Naive B cell (primary cell): ENCODE measurements at regions not wholly inside any gene's neighbourhood (a gene's known extent, or its start where the extent isn't known, plus 50 kb on each side); places are given as distances from the start of the nearest gene placed in this dataset.

Experiments used
- ATAC-seq, 2 donors: fragments of 150-1000 bp; cut with Tn5 transposase; 2 replicates each; pipeline ENCODE4 v1.10.0; 2021; ENCODE audit warnings: low read depth in 2 of 2, mild to moderate bottlenecking in 2 of 2, moderate library complexity in 2 of 2
- DNase-seq: peaks from one replicate; pipeline ENCODE4 v3.0.0; 2022
- H3K27ac Mint-ChIP-seq, 6 donors: one replicate each; pipeline ENCODE4 v1.8.0; 2020 to 2022; ENCODE audit warnings: mild to moderate bottlenecking in 6 of 6, mixed read lengths in 6 of 6, moderate library complexity in 5 of 6, inconsistent platforms in 2 of 6
- H3K27me3 Mint-ChIP-seq, 3 donors: one replicate each; pipeline ENCODE4 v1.8.0; 2021 to 2022; ENCODE audit warnings: mixed read lengths in 3 of 3, mild to moderate bottlenecking in 1 of 3
- H3K36me3 Mint-ChIP-seq, 2 donors: one replicate each; pipeline ENCODE4 v1.8.0; 2020 to 2022; ENCODE audit warnings: mixed read lengths in 2 of 2, inconsistent platforms in 1 of 2, mild to moderate bottlenecking in 1 of 2
- H3K4me1 Mint-ChIP-seq, 3 donors: one replicate each; pipeline ENCODE4 v1.8.0; 2020 to 2022; ENCODE audit warnings: mixed read lengths in 3 of 3, inconsistent platforms in 1 of 3, mild to moderate bottlenecking in 1 of 3, moderate library complexity in 1 of 3
- H3K4me3 Mint-ChIP-seq, 8 donors: one replicate each; pipeline ENCODE4 v1.8.0; 2020 to 2022; ENCODE audit warnings: mild to moderate bottlenecking in 8 of 8, mixed read lengths in 8 of 8, moderate library complexity in 8 of 8, inconsistent platforms in 2 of 8
- H3K9me3 Mint-ChIP-seq, 7 donors: one replicate each; pipeline ENCODE4 v1.8.0; 2020 to 2022; ENCODE audit warnings: mixed read lengths in 7 of 7, mild to moderate bottlenecking in 5 of 7, inconsistent platforms in 2 of 7, moderate library complexity in 1 of 7

GRCh38 chr14:71286126-71286525, 378.9 kb downstream of the PCNX1 start:
- H3K27ac Mint-ChIP-seq, result peak overlapping the region in 1 of 6 donors; percentile 40
- peaks cover 0 to 7% (median 4%) of the 10 kb centered on the region in 3 donors for H3K4me1 Mint-ChIP-seq
- no peak for DNase-seq
- peaks cover 5 to 9% of the 10 kb centered on the region in 2 donors for H3K36me3 Mint-ChIP-seq
- peaks cover 7 to 15% (median 8%) of the 10 kb centered on the region in 3 donors for H3K27me3 Mint-ChIP-seq
- ATAC-seq, result no peak
- H3K9me3 Mint-ChIP-seq, result peaks cover 4 to 13% (median 9%) of the 10 kb centered on the region in 7 donors
- H3K4me3 Mint-ChIP-seq, result no peak overlapping the region

DNA sequence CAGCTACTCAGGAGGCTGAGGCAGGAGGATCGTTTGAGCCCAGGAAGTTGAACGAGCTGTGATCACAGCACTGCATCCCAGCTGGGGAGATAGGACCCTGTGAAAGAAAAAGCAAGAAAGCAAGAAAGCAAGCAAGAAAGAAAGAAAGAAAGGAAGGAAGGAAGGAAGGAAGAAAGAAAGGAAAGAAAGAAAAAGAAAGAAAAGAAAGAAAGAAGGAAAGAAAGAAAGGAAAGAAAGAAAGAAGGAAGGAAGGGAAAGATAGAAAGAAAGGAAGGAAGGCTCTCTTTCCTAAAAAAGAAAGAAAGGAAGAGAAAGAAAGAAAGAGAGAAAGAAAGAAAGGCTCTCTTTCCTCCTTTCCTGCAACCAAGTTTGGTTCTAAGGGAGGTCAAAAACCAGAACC, 380.3 kb downstream of the PCNX1 start:
- ATAC-seq (no peak), DNase-seq (no peak)
- peaks cover 5 to 9% of the 10 kb centered on the region in 2 donors for H3K36me3 Mint-ChIP-seq
- peaks cover 7 to 15% (median 8%) of the 10 kb centered on the region in 3 donors for H3K27me3 Mint-ChIP-seq
- H3K27ac Mint-ChIP-seq, result no peak overlapping the region
- peaks cover 4 to 13% (median 9%) of the 10 kb centered on the region in 7 donors for H3K9me3 Mint-ChIP-seq
- peaks cover 0 to 7% (median 4%) of the 10 kb centered on the region in 3 donors for H3K4me1 Mint-ChIP-seq
- H3K4me3 Mint-ChIP-seq, result no peak overlapping the region

DNA sequence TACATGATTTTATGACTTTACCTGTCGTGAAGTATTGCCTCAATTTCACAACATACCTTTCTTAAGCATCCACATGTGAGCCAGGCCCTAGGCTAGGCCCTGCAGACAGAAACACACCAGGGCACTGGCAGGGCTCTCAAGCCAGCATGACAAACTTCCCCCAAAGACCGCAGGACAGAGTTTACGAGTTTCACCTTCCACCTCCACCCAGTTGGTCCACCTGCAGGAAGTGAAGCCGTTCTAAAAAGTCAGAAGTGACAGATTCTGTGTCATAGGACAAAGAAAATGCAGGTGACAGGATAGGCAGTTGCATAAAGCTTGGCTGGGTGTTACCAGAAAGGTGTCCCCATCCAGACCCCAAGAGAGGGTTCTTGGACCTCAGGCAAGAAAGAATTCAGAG, 382.3 kb downstream of the PCNX1 start:
- DNase-seq (no peak), ATAC-seq (peak; percentile 40 to 55)
- H3K4me1 Mint-ChIP-seq, result peaks cover 0 to 7% (median 4%) of the 10 kb centered on the region in 3 donors
- peaks cover 0 to 9% of the 10 kb centered on the region in 2 donors for H3K36me3 Mint-ChIP-seq
- peaks cover 0 to 9% (median 6%) of the 10 kb centered on the region in 7 donors for H3K9me3 Mint-ChIP-seq
- H3K4me3 Mint-ChIP-seq, result peak overlapping the region in 2 of 8 donors; percentile 23 to 66
- H3K27ac Mint-ChIP-seq, result peak overlapping the region in 2 of 6 donors; percentile 35 to 73
- H3K27me3 Mint-ChIP-seq, result peaks cover 4 to 15% (median 8%) of the 10 kb centered on the region in 3 donors

- DNase-seq (no peak), ATAC-seq (no peak)
- H3K27me3 Mint-ChIP-seq, result peaks cover 4 to 14% (median 7%) of the 10 kb centered on the region in 3 donors
- no peak overlapping the region for H3K4me3 Mint-ChIP-seq
- H3K9me3 Mint-ChIP-seq, result peaks cover 0 to 5% (median 4%) of the 10 kb centered on the region in 7 donors
- peaks cover 0 to 7% (median 4%) of the 10 kb centered on the region in 3 donors for H3K4me1 Mint-ChIP-seq
- H3K36me3 Mint-ChIP-seq, result peaks cover 0 to 7% of the 10 kb centered on the region in 2 donors
- no peak overlapping the region for H3K27ac Mint-ChIP-seq
Observed at GRCh38 chr14:71290301-71290700, 383.0 kb downstream of the PCNX1 start.

GRCh38 chr14:71290960-71291466, 383.8 kb downstream of the PCNX1 start:
- peaks cover 0 to 7% (median 4%) of the 10 kb centered on the region in 3 donors for H3K4me1 Mint-ChIP-seq
- peaks cover 0 to 1% (median 0%) of the 10 kb centered on the region in 7 donors for H3K9me3 Mint-ChIP-seq
- H3K4me3 Mint-ChIP-seq, result peak overlapping the region in 1 of 8 donors; percentile 6
- DNase-seq (no peak), ATAC-seq (peak; percentile 38 to 72)
- H3K27me3 Mint-ChIP-seq, result peaks cover 0 to 8% (median 3%) of the 10 kb centered on the region in 3 donors
- no peaks in the 10 kb centered on the region for H3K36me3 Mint-ChIP-seq
- no peak overlapping the region for H3K27ac Mint-ChIP-seq

GRCh38 chr14:71296184-71296583, 388.9 kb downstream of the PCNX1 start:
- Mint-ChIP-seq H3K27me3 (peaks cover 0 to 4% (median 0%) of the 10 kb centered on the region in 3 donors), H3K36me3 (no peaks in the 10 kb centered on the region), H3K9me3 (peaks cover 0 to 2% (median 0%) of the 10 kb centered on the region in 7 donors), H3K4me3 (no peak overlapping the region), H3K4me1 (no peaks in the 10 kb centered on the region), H3K27ac (peak overlapping the region in 1 of 6 donors; percentile 4)
- DNase-seq, result no peak
- no peak for ATAC-seq

DNA sequence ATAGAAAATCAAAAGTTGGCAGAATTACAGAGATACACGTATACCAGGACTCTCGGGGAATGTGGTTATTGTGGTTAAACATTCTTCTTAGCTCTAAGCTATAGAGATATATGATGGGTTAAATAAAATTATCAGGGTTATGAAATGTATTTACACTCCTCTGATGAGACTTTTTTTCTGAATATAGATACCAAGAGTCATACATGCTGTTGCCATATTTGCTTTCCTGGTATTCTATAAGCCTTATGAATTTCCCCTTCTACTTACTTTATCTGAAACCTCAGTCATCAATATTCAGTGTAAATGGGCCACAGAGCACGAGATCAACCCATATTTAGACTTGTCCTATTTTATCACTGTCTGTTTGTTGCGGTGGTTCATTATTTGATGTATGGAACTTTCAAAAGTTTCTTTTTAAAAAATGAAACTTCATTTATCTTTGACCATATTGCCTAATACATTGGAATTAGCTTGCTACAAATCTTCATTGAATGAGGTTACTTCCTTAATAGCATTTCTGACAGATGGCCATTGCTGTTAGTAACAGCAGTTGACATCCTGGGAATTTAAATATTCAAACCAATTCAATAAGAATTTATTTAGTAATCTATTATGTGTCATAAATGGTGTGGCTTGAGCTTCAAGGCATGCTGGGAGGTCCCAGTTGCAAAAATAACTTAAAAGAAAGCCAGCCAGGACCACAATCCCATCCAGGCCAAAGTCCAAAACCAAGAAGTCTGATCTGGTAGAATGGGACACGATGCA, 393.5 kb downstream of the PCNX1 start:
- Mint-ChIP-seq H3K27me3 (peaks cover 9 to 13% (median 10%) of the 10 kb centered on the region in 3 donors), H3K27ac (no peak overlapping the region), H3K36me3 (peaks cover 6 to 14% of the 10 kb centered on the region in 2 donors), H3K4me1 (no peaks in the 10 kb centered on the region), H3K4me3 (no peak overlapping the region), H3K9me3 (peaks cover 5 to 14% (median 11%) of the 10 kb centered on the region in 7 donors)
- DNase-seq (no peak), ATAC-seq (no peak)

- peaks cover 6 to 14% of the 10 kb centered on the region in 2 donors for H3K36me3 Mint-ChIP-seq
Observed at GRCh38 chr14:71301611-71302010, 394.4 kb downstream of the PCNX1 start.

DNA sequence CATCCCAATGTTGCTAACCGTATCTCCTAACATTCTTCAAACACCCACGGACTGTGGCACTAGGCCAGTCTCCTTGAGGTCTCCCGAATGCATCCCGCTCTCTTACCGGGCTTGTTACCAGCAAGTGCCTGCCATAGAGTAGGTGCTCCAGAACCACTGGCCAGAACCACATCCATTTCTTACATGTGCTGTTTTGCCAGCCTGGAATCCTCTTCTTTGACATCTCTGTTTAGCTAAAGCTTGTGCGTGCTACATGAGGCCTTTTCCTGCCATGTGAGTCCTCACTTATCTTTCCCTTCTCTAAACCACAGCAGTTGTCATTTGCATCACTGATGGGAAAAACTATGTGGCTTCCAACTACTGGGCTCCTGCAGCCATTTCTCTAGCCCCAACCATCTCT, 397.4 kb downstream of the PCNX1 start:
- H3K27ac Mint-ChIP-seq, result no peak overlapping the region
- peaks cover 5 to 14% (median 12%) of the 10 kb centered on the region in 7 donors for H3K9me3 Mint-ChIP-seq
- DNase-seq (no peak), ATAC-seq (no peak)
- H3K4me1 Mint-ChIP-seq, result no peaks in the 10 kb centered on the region
- peaks cover 11 to 14% of the 10 kb centered on the region in 2 donors for H3K36me3 Mint-ChIP-seq
- peaks cover 26 to 34% (median 32%) of the 10 kb centered on the region in 3 donors for H3K27me3 Mint-ChIP-seq
- H3K4me3 Mint-ChIP-seq, result no peak overlapping the region

More at GRCh38 chr14:71301611-71302010, 394.4 kb downstream of the PCNX1 start:
- DNase-seq (no peak), ATAC-seq (no peak)
- Mint-ChIP-seq H3K4me3 (no peak overlapping the region), H3K9me3 (peaks cover 5 to 14% (median 12%) of the 10 kb centered on the region in 7 donors), H3K4me1 (no peaks in the 10 kb centered on the region), H3K27ac (no peak overlapping the region), H3K27me3 (peaks cover 10 to 15% (median 10%) of the 10 kb centered on the region in 3 donors)

DNA sequence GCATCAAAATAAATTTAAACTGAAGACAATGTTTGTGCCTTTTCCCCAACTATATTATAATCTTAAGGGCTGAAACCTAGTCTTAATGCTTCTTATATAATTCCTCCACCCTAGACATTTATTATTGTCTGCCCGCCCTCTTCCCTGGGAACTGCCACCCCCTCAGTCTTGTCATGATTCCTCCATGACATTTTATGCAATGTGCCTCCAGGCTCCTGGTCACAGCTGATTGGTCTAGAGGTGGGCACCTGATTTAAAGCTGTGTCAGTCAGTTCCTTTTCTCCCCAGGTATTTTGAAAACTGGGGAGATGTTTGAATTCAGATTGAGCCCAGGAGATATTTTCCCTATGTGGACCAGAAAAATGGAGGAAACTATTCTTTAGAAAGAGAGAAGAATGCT, 401.4 kb downstream of the PCNX1 start:
- peaks cover 31 to 47% (median 46%) of the 10 kb centered on the region in 3 donors for H3K27me3 Mint-ChIP-seq
- H3K4me1 Mint-ChIP-seq, result peaks cover 0 to 9% (median 4%) of the 10 kb centered on the region in 3 donors
- peaks cover 7 to 22% (median 17%) of the 10 kb centered on the region in 7 donors for H3K9me3 Mint-ChIP-seq
- DNase-seq (no peak), ATAC-seq (no peak)
- H3K4me3 Mint-ChIP-seq, result no peak overlapping the region
- peak overlapping the region in 1 of 6 donors; percentile 67 for H3K27ac Mint-ChIP-seq
- peaks cover 11 to 20% of the 10 kb centered on the region in 2 donors for H3K36me3 Mint-ChIP-seq

DNA sequence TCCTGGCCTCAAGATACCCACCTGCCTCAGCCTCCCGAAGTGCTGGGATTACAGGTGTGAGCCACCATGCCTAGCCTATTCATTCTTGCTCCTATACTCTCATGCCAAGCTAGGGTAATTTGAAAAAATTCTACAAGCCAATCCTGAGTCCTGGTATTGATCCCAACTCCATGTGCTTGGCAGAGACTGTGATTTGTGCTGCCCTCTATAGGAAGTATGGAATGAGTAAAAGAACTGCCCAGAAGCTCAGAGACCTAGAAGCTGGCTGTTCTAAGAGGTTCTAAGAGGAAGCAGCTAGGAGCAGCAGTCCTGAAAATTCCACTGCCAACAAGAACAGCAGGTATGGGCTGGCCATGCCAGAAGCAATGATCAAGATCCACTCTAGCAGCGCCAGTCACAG, 402.5 kb downstream of the PCNX1 start:
- no peak overlapping the region for H3K4me3 Mint-ChIP-seq

GRCh38 chr14:71311061-71311460, 403.8 kb downstream of the PCNX1 start:
- H3K36me3 Mint-ChIP-seq, result peaks cover 5% of the 10 kb centered on the region in 2 donors
- peaks cover 2 to 9% (median 8%) of the 10 kb centered on the region in 7 donors for H3K9me3 Mint-ChIP-seq
- no peak for ATAC-seq
- peaks cover 0 to 9% (median 4%) of the 10 kb centered on the region in 3 donors for H3K4me1 Mint-ChIP-seq
- no peak for DNase-seq
- peaks cover 32 to 47% (median 45%) of the 10 kb centered on the region in 3 donors for H3K27me3 Mint-ChIP-seq
- peak overlapping the region in 1 of 6 donors; percentile 14 for H3K27ac Mint-ChIP-seq
- no peak overlapping the region for H3K4me3 Mint-ChIP-seq

More for the DNA sequence above, 402.5 kb downstream of the PCNX1 start:
- Mint-ChIP-seq H3K4me1 (peaks cover 0 to 9% (median 4%) of the 10 kb centered on the region in 3 donors), H3K9me3 (peaks cover 5 to 19% (median 15%) of the 10 kb centered on the region in 7 donors), H3K27ac (no peak overlapping the region), H3K27me3 (peaks cover 30 to 48% (median 47%) of the 10 kb centered on the region in 3 donors), H3K36me3 (peaks cover 8 to 16% of the 10 kb centered on the region in 2 donors)
- ATAC-seq, result no peak
- no peak for DNase-seq

DNA sequence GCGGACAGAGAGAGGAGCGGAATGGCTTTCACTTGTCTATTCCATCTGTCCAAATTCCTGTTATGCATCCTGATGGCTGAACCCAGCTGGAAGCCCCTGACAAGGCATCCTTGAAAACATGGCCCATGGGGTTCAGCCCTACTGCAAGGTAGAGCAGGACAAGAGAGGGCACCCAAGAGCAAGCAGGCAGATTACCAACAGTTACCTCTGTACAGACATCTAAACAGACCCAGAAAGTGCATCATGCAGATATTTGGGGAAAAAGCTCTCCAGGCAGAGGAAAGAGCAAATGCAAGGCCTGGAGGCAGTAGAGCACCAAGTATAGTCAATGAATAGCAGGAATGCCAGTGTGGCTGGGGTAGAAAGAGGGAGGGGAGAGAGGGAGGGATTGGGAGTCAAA, 407.5 kb downstream of the PCNX1 start:
- Mint-ChIP-seq H3K4me3 (no peak overlapping the region), H3K36me3 (peaks cover 0 to 5% of the 10 kb centered on the region in 2 donors), H3K9me3 (peaks cover 2 to 9% (median 8%) of the 10 kb centered on the region in 7 donors), H3K4me1 (peaks cover 3 to 13% (median 8%) of the 10 kb centered on the region in 3 donors), H3K27ac (no peak overlapping the region), H3K27me3 (peaks cover 9 to 31% (median 24%) of the 10 kb centered on the region in 3 donors)
- no peak for DNase-seq
- ATAC-seq, result no peak
